ENCODE measurements at regions not wholly inside any gene's neighbourhood (a gene's known extent, or its start where the extent isn't known, plus 50 kb on each side); places are given as distances from the start of the nearest gene placed in this dataset.
A peak's percentile ranks its signal among the peaks of the same experiment; 100 is the strongest.

DNA sequence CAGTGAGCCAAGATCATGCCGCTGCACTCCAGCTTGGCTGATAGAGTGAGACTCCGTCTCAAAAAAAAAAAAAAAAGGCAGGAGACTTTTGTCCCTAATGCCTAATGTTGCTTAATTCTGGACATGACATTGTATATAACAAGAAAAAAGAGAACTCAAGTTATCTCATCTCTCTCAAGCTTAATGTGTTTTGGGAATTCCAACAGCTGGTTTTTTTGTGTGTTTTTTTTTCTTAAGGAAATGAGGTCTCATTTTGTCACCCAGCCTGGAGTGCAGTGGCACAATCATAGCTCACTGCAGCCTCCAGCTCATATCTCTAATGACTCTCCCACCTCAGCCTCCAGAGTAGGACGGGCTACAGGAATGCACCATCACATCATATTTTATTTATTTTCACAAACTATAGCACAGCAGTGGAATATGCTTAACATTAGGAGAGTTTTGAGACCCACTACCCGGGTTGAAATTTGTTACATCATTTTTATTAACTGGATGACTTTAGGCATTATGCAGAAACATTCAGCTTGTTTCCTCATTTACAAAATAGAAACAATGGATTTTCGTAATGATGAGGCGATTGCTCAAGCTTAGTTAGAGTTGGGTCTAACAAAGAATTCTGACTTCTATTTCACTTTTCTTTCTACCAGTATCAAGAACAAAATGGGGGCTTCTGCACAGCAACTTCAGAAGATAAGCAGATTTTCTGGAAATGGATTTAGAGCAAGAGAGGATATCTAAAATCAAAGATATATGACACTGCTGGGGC, 104.1 kb upstream of the BTN3A2 start:
- POLR2A ChIA-PET: interaction anchor here (0.6 to 6.5 kb wide), 7 partner anchors 10 to 137 kb away, joined by 3 to 32 read pairs (median 3); a partner anchor contains a TSS
- Histone ChIP-seq H3K4me1 (ENCODE audit: insufficient read depth, low read length) (no peaks in the 10 kb centered on the region), H3K27ac (ENCODE audit: low read depth in 1 of 2, low read length in 2 of 2) (no peak overlapping the region), H3K9me3 (ENCODE audit: control insufficient read depth in 1 of 2, insufficient read depth in 1 of 2, low read length in 2 of 2) (no peaks in the 10 kb centered on the region), H3K4me3 (ENCODE audit: low read length) (no peak overlapping the region), H3K36me3 (ENCODE audit: insufficient read depth, low read length) (no peaks in the 10 kb centered on the region), H3K27me3 (ENCODE audit: control insufficient read depth in 1 of 2, insufficient read depth in 2 of 2, low read length in 2 of 2) (no peaks in the 10 kb centered on the region)
- DNase-seq: peak in 2 of 14 experiments; percentile 32 to 39
- no peaks in the 10 kb centered on the region for H3K9me3 Mint-ChIP-seq
- no peak for TF ChIP-seq CTCF (IDR thresholded peaks at IDR 0.05)
- no peaks in the 10 kb centered on the region for H3K4me1 Mint-ChIP-seq (ENCODE audit: low read depth)
- CTCF ChIA-PET: interaction anchor here (1.1 to 1.2 kb wide), 2 partner anchors 10 to 24 kb away, joined by 3 to 4 read pairs; a partner anchor contains a TSS
- no peaks in the 10 kb centered on the region for H3K36me3 Mint-ChIP-seq (ENCODE audit: low read depth)
- intact Hi-C loops (cut with DNase I, micrococcal nuclease): no loop called here
- no peak overlapping the region for H3K27ac Mint-ChIP-seq
- H3K4me3 Mint-ChIP-seq: no peak overlapping the region
- no peaks in the 10 kb centered on the region for H3K27me3 Mint-ChIP-seq
- no peak for ATAC-seq (ENCODE audit: poor library complexity)

DNA sequence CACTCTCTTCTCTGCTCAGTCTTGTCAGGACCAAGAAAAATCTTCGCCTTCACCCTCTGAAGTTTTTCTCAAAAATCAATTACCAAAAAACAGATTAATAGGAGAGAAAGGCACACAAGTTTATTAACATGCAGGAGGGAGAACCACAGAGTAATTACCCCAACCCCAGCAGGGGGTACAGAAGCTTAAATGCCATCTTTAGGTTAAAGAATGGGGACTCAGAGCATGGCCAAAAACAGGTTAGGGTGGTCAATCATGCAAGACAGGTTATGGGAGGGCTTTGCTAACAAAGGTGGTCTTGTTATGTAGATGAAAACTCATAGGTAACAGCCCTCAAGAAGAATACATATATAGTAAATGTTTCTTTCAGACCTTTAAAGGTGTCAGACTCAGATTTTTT, 100.5 kb upstream of the BTN3A2 start:
- no peaks in the 10 kb centered on the region for H3K4me1 Mint-ChIP-seq (ENCODE audit: low read depth)
- Histone ChIP-seq H3K36me3 (ENCODE audit: insufficient read depth, low read length) (no peaks in the 10 kb centered on the region), H3K4me3 (ENCODE audit: low read length) (no peak overlapping the region), H3K4me1 (ENCODE audit: insufficient read depth, low read length) (no peaks in the 10 kb centered on the region), H3K27me3 (ENCODE audit: control insufficient read depth in 1 of 2, insufficient read depth in 2 of 2, low read length in 2 of 2) (no peaks in the 10 kb centered on the region), H3K9me3 (ENCODE audit: control insufficient read depth in 1 of 2, insufficient read depth in 1 of 2, low read length in 2 of 2) (no peaks in the 10 kb centered on the region), H3K27ac (ENCODE audit: low read depth in 1 of 2, low read length in 2 of 2) (no peak overlapping the region)
- ChIA-PET POLR2A (interaction anchor here (0.6 to 6.5 kb wide), 2 partner anchors 8 to 106 kb away, joined by 4 to 32 read pairs; a partner anchor contains a TSS), CTCF (interaction anchor here (1.5 kb wide), 1 partner anchor 27 kb away, joined by 3 read pairs; no protein-coding TSS in a partner anchor)
- no peak for TF ChIP-seq CTCF (IDR thresholded peaks at IDR 0.05)
- ATAC-seq (ENCODE audit: poor library complexity) (no peak), DNase-seq (no peak)
- H3K4me3 Mint-ChIP-seq: no peak overlapping the region
- intact Hi-C loops (cut with DNase I, micrococcal nuclease): no loop called here
- no peaks in the 10 kb centered on the region for H3K36me3 Mint-ChIP-seq (ENCODE audit: low read depth)
- no peak overlapping the region for H3K27ac Mint-ChIP-seq
- no peaks in the 10 kb centered on the region for H3K27me3 Mint-ChIP-seq
- H3K9me3 Mint-ChIP-seq: no peaks in the 10 kb centered on the region

GRCh38 chr6:26267083-26267589, 97.9 kb upstream of the BTN3A2 start:
- CTCF ChIA-PET: interaction anchor here (1.2 to 2.4 kb wide), 2 partner anchors 16 to 74 kb away, joined by 3 to 10 read pairs; a partner anchor contains a TSS
- POLR2A ChIA-PET: interaction anchor here (0.6 to 2.6 kb wide), 7 partner anchors 17 to 223 kb away, joined by 3 to 10 read pairs (median 5); a partner anchor contains a TSS
- TF ChIP-seq CTCF (IDR thresholded peaks at IDR 0.05): no peak

More at GRCh38 chr6:26267083-26267589, 97.9 kb upstream of the BTN3A2 start:
- intact Hi-C loops (cut with DNase I, micrococcal nuclease): no loop called here
- H3K4me3 ChIP-seq (ENCODE audit: low read length): no peak overlapping the region
- peaks cover 16% of the 10 kb centered on the region for H3K4me1 ChIP-seq (ENCODE audit: insufficient read depth, low read length)
- DNase-seq (no peak), ATAC-seq (ENCODE audit: poor library complexity) (no peak)
- H3K4me1 Mint-ChIP-seq (ENCODE audit: low read depth): peaks cover 7% of the 10 kb centered on the region
- H3K27me3 Mint-ChIP-seq: no peaks in the 10 kb centered on the region
- H3K36me3 ChIP-seq (ENCODE audit: insufficient read depth, low read length): no peaks in the 10 kb centered on the region
- H3K4me3 Mint-ChIP-seq: no peak overlapping the region
- H3K27me3 ChIP-seq (ENCODE audit: control insufficient read depth in 1 of 2, insufficient read depth in 2 of 2, low read length in 2 of 2): no peaks in the 10 kb centered on the region
- H3K27ac ChIP-seq (ENCODE audit: low read depth in 1 of 2, low read length in 2 of 2): no peak overlapping the region
- H3K9me3 ChIP-seq (ENCODE audit: control insufficient read depth in 1 of 2, insufficient read depth in 1 of 2, low read length in 2 of 2): no peaks in the 10 kb centered on the region
- no peak overlapping the region for H3K27ac Mint-ChIP-seq
- H3K9me3 Mint-ChIP-seq: no peaks in the 10 kb centered on the region
- no peaks in the 10 kb centered on the region for H3K36me3 Mint-ChIP-seq (ENCODE audit: low read depth)

Measured in CD4-positive, alpha-beta T cell (primary cell).